KMS-11 (cell line): ENCODE measurements at regions not wholly inside any gene's neighbourhood (a gene's known extent, or its start where the extent isn't known, plus 50 kb on each side); places are given as distances from the start of the nearest gene placed in this dataset.

ENCODE experiments used
- H2AFZ ChIP-seq: fragments of 200-600 bp; sonication (generic); 2 replicates; pipeline ENCODE4 v1.6.1; 2016; ENCODE audit warnings: antibody characterized with exemption, mixed run types, low read depth
- H3K27ac ChIP-seq: fragments of 200-600 bp; sonication (generic); 2 replicates; pipeline ENCODE4 v1.6.1; 2016; ENCODE audit warnings: mild to moderate bottlenecking, mixed run types
- H3K27me3 ChIP-seq: fragments of 200-600 bp; sonication (generic); 2 replicates; pipeline ENCODE4 v1.6.1; 2017; ENCODE audit warnings: mild to moderate bottlenecking, low read depth, mixed run types, moderate library complexity; ENCODE audit not compliant: insufficient read depth
- H3K36me3 ChIP-seq: fragments of 200-600 bp; sonication (generic); 2 replicates; pipeline ENCODE4 v1.6.1; 2017; ENCODE audit warnings: mild to moderate bottlenecking, mixed run types; ENCODE audit not compliant: insufficient read depth
- H3K4me1 ChIP-seq: fragments of 200-600 bp; sonication (generic); 2 replicates; pipeline ENCODE4 v1.6.1; 2016; ENCODE audit warnings: mild to moderate bottlenecking, low read depth, mixed run types; ENCODE audit not compliant: poor library complexity, severe bottlenecking
- H3K4me2 ChIP-seq: fragments of 200-600 bp; sonication (generic); 2 replicates; pipeline ENCODE4 v1.7.0; 2016; ENCODE audit warnings: mild to moderate bottlenecking, mixed run types
- H3K4me3 ChIP-seq: fragments of 200-600 bp; sonication (generic); IDR thresholded peaks from 2 replicates; pipeline ENCODE4 v1.6.1; 2017; ENCODE audit warnings: low read depth, low read length, mixed read lengths; ENCODE audit not compliant: insufficient read depth
- H3K79me2 ChIP-seq: fragments of 200-600 bp; sonication (generic); 2 replicates; pipeline ENCODE4 v1.6.1; 2016; ENCODE audit warnings: low read depth, mixed run types; ENCODE audit not compliant: insufficient read depth
- H3K9ac ChIP-seq: fragments of 200-600 bp; sonication (generic); 2 replicates; pipeline ENCODE4 v1.6.1; 2016; ENCODE audit warnings: mild to moderate bottlenecking, mixed run types
- H4K20me1 ChIP-seq: fragments of 200-600 bp; sonication (generic); 2 replicates; pipeline ENCODE4 v1.6.1; 2016; ENCODE audit warnings: mild to moderate bottlenecking, mixed run types; ENCODE audit not compliant: insufficient read depth
- TF ChIP-seq, protein P1 (sequence below): fragments of 200-600 bp; sonication (generic); conservative IDR thresholded peaks from 2 replicates; pipeline ENCODE4 v1.6.1; 2017; ENCODE audit warnings: low read depth, mild to moderate bottlenecking, antibody characterized with exemption, low read length, moderate library complexity, mixed read lengths

- TF ChIP-seq, protein P1, sequence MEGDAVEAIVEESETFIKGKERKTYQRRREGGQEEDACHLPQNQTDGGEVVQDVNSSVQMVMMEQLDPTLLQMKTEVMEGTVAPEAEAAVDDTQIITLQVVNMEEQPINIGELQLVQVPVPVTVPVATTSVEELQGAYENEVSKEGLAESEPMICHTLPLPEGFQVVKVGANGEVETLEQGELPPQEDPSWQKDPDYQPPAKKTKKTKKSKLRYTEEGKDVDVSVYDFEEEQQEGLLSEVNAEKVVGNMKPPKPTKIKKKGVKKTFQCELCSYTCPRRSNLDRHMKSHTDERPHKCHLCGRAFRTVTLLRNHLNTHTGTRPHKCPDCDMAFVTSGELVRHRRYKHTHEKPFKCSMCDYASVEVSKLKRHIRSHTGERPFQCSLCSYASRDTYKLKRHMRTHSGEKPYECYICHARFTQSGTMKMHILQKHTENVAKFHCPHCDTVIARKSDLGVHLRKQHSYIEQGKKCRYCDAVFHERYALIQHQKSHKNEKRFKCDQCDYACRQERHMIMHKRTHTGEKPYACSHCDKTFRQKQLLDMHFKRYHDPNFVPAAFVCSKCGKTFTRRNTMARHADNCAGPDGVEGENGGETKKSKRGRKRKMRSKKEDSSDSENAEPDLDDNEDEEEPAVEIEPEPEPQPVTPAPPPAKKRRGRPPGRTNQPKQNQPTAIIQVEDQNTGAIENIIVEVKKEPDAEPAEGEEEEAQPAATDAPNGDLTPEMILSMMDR: no peak
Measured at GRCh38 chr16:7953360-7953759, 620.7 kb downstream of the RBFOX1 start.

GRCh38 chr16:7946142-7946541 lies 613.5 kb downstream of the RBFOX1 start:
- no peaks in the 10 kb centered on the region for H3K27me3 ChIP-seq
- H3K27ac ChIP-seq: no peak overlapping the region
- H2AFZ ChIP-seq: no peak overlapping the region
- H3K79me2 ChIP-seq: no peaks in the 10 kb centered on the region
- H3K36me3 ChIP-seq: no peaks in the 10 kb centered on the region
- H3K4me3 ChIP-seq: no peak overlapping the region
- TF ChIP-seq, protein P1: no peak
- no peak overlapping the region for H3K9ac ChIP-seq
- H4K20me1 ChIP-seq: no peaks in the 10 kb centered on the region
- H3K4me1 ChIP-seq: no peaks in the 10 kb centered on the region
- H3K4me2 ChIP-seq: no peak overlapping the region

More at GRCh38 chr16:7953360-7953759, 620.7 kb downstream of the RBFOX1 start:
- Histone ChIP-seq H2AFZ (no peak overlapping the region), H3K79me2 (no peaks in the 10 kb centered on the region), H3K9ac (no peak overlapping the region), H3K4me1 (no peaks in the 10 kb centered on the region), H3K4me2 (no peak overlapping the region), H3K27me3 (no peaks in the 10 kb centered on the region), H3K36me3 (no peaks in the 10 kb centered on the region), H3K4me3 (no peak overlapping the region), H4K20me1 (no peaks in the 10 kb centered on the region), H3K27ac (no peak overlapping the region)

- H3K36me3 ChIP-seq: no peaks in the 10 kb centered on the region
- H4K20me1 ChIP-seq: no peaks in the 10 kb centered on the region
- no peaks in the 10 kb centered on the region for H3K27me3 ChIP-seq
- H3K4me3 ChIP-seq: no peak overlapping the region
- H2AFZ ChIP-seq: no peak overlapping the region
- no peaks in the 10 kb centered on the region for H3K4me1 ChIP-seq
- H3K79me2 ChIP-seq: no peaks in the 10 kb centered on the region
- H3K27ac ChIP-seq: no peak overlapping the region
- H3K9ac ChIP-seq: no peak overlapping the region
- TF ChIP-seq, protein P1: no peak
- no peak overlapping the region for H3K4me2 ChIP-seq
Measured at GRCh38 chr16:7938175-7938574, 605.5 kb downstream of the RBFOX1 start.

- Histone ChIP-seq H3K4me1 (no peaks in the 10 kb centered on the region), H3K36me3 (no peaks in the 10 kb centered on the region), H4K20me1 (no peaks in the 10 kb centered on the region), H3K4me3 (no peak overlapping the region), H3K9ac (no peak overlapping the region), H2AFZ (no peak overlapping the region), H3K79me2 (no peaks in the 10 kb centered on the region), H3K27me3 (no peaks in the 10 kb centered on the region), H3K4me2 (no peak overlapping the region), H3K27ac (no peak overlapping the region)
- TF ChIP-seq, protein P1: no peak
Measured at GRCh38 chr16:7921345-7921744, 588.7 kb downstream of the RBFOX1 start.
